Trophoblast cell (in vitro differentiated cells and primary cell): ENCODE measurements at regions not wholly inside any gene's neighbourhood (a gene's known extent, or its start where the extent isn't known, plus 50 kb on each side); places are given as distances from the start of the nearest gene placed in this dataset.
A peak's percentile ranks its signal among the peaks of the same experiment; 100 is the strongest.
"Not testable (repeated sequence)": the region's sequence is repeated elsewhere in the genome, so short reads cannot be mapped to it uniquely, and the experiment has no call there.

ENCODE experiments used
- DNase-seq, 2 donors: peaks; one replicate each; pipeline ENCODE4 v3.0.0-alpha.2; 2016
- H2AFZ ChIP-seq: 2 replicates; pipeline ENCODE4 v1.6.1; 2013; ENCODE audit warnings: low read length, moderate library complexity, mild to moderate bottlenecking; ENCODE audit not compliant: insufficient read depth, poor library complexity
- H2AK5ac ChIP-seq: 2 replicates; pipeline ENCODE4 v1.6.1; 2013; ENCODE audit warnings: mild to moderate bottlenecking, low read length
- H2BK120ac ChIP-seq: 2 replicates; pipeline ENCODE4 v1.6.1; 2013; ENCODE audit warnings: low read length, mild to moderate bottlenecking, moderate library complexity; ENCODE audit not compliant: insufficient read depth, poor library complexity
- H2BK12ac ChIP-seq: 2 replicates; pipeline ENCODE4 v1.6.1; 2013; ENCODE audit warnings: mild to moderate bottlenecking, low read length, moderate library complexity
- H2BK5ac ChIP-seq: 2 replicates; pipeline ENCODE4 v1.6.1; 2013; ENCODE audit warnings: low read length, low read depth, moderate library complexity, mild to moderate bottlenecking; ENCODE audit not compliant: poor library complexity
- H3K14ac ChIP-seq: 2 replicates; pipeline ENCODE4 v1.6.1; 2013; ENCODE audit warnings: mild to moderate bottlenecking, low read length
- H3K18ac ChIP-seq: 2 replicates; pipeline ENCODE4 v1.6.1; 2013; ENCODE audit warnings: mild to moderate bottlenecking, low read length
- H3K23ac ChIP-seq: 2 replicates; pipeline ENCODE4 v1.6.1; 2013; ENCODE audit warnings: low read length
- H3K27ac ChIP-seq: 2 replicates; pipeline ENCODE4 v1.5.1; 2013; ENCODE audit warnings: low read depth, mild to moderate bottlenecking, inconsistent platforms, low read length, moderate library complexity
- H3K27me3 ChIP-seq: 2 replicates; pipeline ENCODE4 v1.6.1; 2013; ENCODE audit warnings: inconsistent platforms, mild to moderate bottlenecking, low read length, moderate library complexity; ENCODE audit not compliant: insufficient read depth
- H3K36me3 ChIP-seq, 2 experiments: 1 replicate in 1 of 2; 2 replicates in 1 of 2; pipeline ENCODE4 v1.6.1; 2013; ENCODE audit warnings: low read length in 2 of 2, mild to moderate bottlenecking in 2 of 2, moderate library complexity in 1 of 2; ENCODE audit not compliant: insufficient read depth in 2 of 2, control insufficient read depth in 1 of 2
- H3K4ac ChIP-seq: 2 replicates; pipeline ENCODE4 v1.6.1; 2013; ENCODE audit warnings: low read depth, mild to moderate bottlenecking, low read length, moderate library complexity
- H3K4me1 ChIP-seq, 2 experiments: 1 replicate in 1 of 2; 2 replicates in 1 of 2; pipeline ENCODE4 v1.6.1; 2013; ENCODE audit warnings: low read length in 2 of 2, mild to moderate bottlenecking in 2 of 2, moderate library complexity in 1 of 2; ENCODE audit not compliant: insufficient read depth in 2 of 2, control insufficient read depth in 1 of 2
- H3K4me2 ChIP-seq: 2 replicates; pipeline ENCODE4 v1.6.1; 2013; ENCODE audit warnings: inconsistent platforms, mild to moderate bottlenecking, low read length, moderate library complexity
- H3K4me3 ChIP-seq: 2 replicates; pipeline ENCODE4 v1.5.1; 2013; ENCODE audit warnings: mild to moderate bottlenecking, low read depth, low read length, inconsistent platforms
- H3K79me1 ChIP-seq: one replicate; pipeline ENCODE4 v1.6.1; 2013; ENCODE audit warnings: low read length
- H3K79me2 ChIP-seq: 2 replicates; pipeline ENCODE4 v1.6.1; 2013; ENCODE audit warnings: low read length, mild to moderate bottlenecking; ENCODE audit not compliant: control insufficient read depth, insufficient read depth, poor library complexity
- H3K9ac ChIP-seq: 2 replicates; pipeline ENCODE4 v1.6.1; 2013; ENCODE audit warnings: mild to moderate bottlenecking, low read length
- H3K9me3 ChIP-seq: 2 replicates; pipeline ENCODE4 v1.6.1; 2013; ENCODE audit warnings: low read depth, mild to moderate bottlenecking, control low read depth, inconsistent platforms, low read length; ENCODE audit not compliant: insufficient read depth
- H4K12ac ChIP-seq: 2 replicates; pipeline ENCODE4 v1.6.1; 2013; ENCODE audit warnings: low read depth, mild to moderate bottlenecking, low read length, moderate library complexity
- H4K8ac ChIP-seq: 2 replicates; pipeline ENCODE4 v1.6.1; 2013; ENCODE audit warnings: low read depth, mild to moderate bottlenecking, low read length, moderate library complexity
- H4K91ac ChIP-seq: one replicate; pipeline ENCODE4 v1.6.1; 2013; ENCODE audit warnings: low read depth, mild to moderate bottlenecking, low read length, moderate library complexity
- WGBS: extraction: QIAGEN DNeasy Blood & Tissue Kit; methylation state at CpG from one replicate; pipeline ENCODE4 v1.1.7; 2013; ENCODE audit warnings: missing lambda C conversion rate; ENCODE audit not compliant: insufficient read length, insufficient coverage; ENCODE audit errors: extremely low coverage; 5-methylcytosine and 5-hydroxymethylcytosine counted together

DNA sequence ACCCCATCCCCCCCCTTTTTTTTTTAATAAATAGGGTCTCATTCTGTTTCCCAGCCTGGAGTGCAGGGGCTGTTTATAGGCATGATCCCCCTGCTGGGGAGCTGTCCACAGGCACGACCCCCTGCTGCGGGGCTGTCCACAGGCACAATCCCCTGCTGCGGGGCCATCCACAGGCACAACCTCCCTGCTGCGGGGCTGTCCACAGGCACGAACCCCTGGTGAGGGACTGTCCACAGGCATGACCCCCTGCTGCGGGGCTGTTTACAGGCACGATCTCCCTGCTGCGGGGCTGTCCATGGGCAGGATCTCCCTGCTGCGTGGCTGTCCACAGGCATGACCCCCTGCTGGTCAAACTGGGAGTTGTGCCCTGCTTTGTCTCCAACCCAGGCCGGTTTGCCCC, 5290.1 kb upstream of the TPTE start:
- H3K9ac ChIP-seq, H3K27me3 ChIP-seq, DNase-seq, H2BK12ac ChIP-seq, H2BK5ac ChIP-seq, H3K4ac ChIP-seq, H3K79me1 ChIP-seq, H3K36me3 ChIP-seq, H3K23ac ChIP-seq, H2AFZ ChIP-seq, H3K79me2 ChIP-seq, H3K4me1 ChIP-seq, H3K18ac ChIP-seq, H4K91ac ChIP-seq, H4K8ac ChIP-seq, H3K14ac ChIP-seq, H2AK5ac ChIP-seq, H3K27ac ChIP-seq, H2BK120ac ChIP-seq, H3K4me2 ChIP-seq, H4K12ac ChIP-seq: not testable (repeated sequence)
- WGBS = no CpG with 5 or more reads among the region's 10 CpGs
- Histone ChIP-seq H3K4me3 (peak overlapping the region; percentile 18), H3K9me3 (peaks cover 16% of the 10 kb centered on the region)

DNA sequence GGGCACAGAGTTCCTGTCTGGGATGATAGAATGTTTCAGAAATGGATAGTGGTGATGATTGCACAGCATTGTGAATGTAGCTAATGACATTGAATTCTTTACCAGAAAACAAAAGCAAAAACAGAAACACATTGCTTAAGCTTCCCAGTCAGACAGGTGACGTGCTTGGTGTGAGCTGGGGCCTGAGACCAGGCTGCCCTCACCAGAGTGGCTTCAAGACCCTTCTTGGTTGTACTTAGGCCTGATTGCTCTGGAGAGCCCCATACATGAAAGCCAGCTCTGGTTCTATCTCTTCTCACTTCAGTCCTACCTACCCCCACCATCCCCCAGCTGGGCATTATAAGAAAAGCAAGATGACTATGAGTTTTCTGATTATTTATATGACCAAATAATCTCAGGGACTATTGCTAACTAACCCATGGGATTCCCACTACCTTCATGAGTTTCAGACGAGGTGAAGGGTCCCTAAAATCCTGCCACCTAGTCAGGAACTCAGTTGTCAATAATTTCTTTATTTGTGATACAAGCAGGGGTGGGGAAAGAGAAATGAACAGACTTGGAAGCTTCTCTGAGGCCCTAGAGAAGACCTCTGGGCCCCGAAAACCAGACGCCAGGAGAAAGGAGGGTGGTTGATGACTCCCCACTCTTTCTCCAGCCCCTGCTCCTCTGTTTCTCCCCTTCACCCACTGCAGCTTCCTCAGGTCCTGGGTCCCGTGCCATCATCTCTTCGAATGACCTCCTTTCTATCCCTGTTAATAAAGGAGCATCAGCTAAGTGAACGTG, 5289.0 kb upstream of the TPTE start:
- no CpG with 5 or more reads among the region's 7 CpGs for whole genome bisulfite sequencing
- not testable (repeated sequence) for H3K4me2 ChIP-seq

DNA sequence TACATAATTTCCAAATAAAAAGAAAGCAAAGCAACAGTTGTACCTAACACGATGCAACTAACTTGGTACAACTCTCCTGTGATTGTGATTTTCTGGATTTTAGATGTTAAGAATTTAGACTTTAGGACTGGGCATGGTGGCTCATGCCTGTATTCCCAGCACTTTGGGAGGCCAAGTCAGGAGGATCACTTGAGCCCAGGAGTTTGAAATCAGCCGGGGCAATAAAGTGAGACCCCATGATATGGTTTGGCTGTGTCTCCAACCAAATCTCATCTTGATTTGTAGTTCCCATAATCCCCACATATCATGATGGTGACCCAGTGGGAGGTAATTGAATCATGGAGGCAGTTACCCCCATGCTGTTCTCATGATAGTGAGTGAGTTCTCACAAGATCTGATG, 5285.6 kb upstream of the TPTE start:
- H3K79me2 ChIP-seq, H3K4me1 ChIP-seq, H3K4ac ChIP-seq, H2BK12ac ChIP-seq, H3K4me3 ChIP-seq, H3K14ac ChIP-seq, H3K36me3 ChIP-seq, H4K91ac ChIP-seq, H3K18ac ChIP-seq, H2BK5ac ChIP-seq, H3K23ac ChIP-seq, H3K27me3 ChIP-seq, H3K4me2 ChIP-seq, H2BK120ac ChIP-seq, H2AK5ac ChIP-seq, DNase-seq, H4K8ac ChIP-seq, H2AFZ ChIP-seq, H4K12ac ChIP-seq, H3K27ac ChIP-seq, H3K79me1 ChIP-seq, H3K9ac ChIP-seq: not testable (repeated sequence)
- peaks cover 12% of the 10 kb centered on the region for H3K9me3 ChIP-seq
- WGBS = no CpG with 5 or more reads among the region's 2 CpGs

More for the DNA sequence above, 5289.0 kb upstream of the TPTE start:
- not testable (repeated sequence) for H3K27me3 ChIP-seq, H3K4me3 ChIP-seq, H2BK12ac ChIP-seq, H2BK120ac ChIP-seq, H3K4me1 ChIP-seq, DNase-seq, H3K18ac ChIP-seq, H4K12ac ChIP-seq, H3K14ac ChIP-seq, H3K36me3 ChIP-seq, H4K8ac ChIP-seq, H3K79me2 ChIP-seq, H3K27ac ChIP-seq, H2AFZ ChIP-seq, H4K91ac ChIP-seq, H3K79me1 ChIP-seq, H3K9ac ChIP-seq, H2AK5ac ChIP-seq, H3K23ac ChIP-seq, H3K4ac ChIP-seq, H2BK5ac ChIP-seq
- peaks cover 21% of the 10 kb centered on the region for H3K9me3 ChIP-seq

DNA sequence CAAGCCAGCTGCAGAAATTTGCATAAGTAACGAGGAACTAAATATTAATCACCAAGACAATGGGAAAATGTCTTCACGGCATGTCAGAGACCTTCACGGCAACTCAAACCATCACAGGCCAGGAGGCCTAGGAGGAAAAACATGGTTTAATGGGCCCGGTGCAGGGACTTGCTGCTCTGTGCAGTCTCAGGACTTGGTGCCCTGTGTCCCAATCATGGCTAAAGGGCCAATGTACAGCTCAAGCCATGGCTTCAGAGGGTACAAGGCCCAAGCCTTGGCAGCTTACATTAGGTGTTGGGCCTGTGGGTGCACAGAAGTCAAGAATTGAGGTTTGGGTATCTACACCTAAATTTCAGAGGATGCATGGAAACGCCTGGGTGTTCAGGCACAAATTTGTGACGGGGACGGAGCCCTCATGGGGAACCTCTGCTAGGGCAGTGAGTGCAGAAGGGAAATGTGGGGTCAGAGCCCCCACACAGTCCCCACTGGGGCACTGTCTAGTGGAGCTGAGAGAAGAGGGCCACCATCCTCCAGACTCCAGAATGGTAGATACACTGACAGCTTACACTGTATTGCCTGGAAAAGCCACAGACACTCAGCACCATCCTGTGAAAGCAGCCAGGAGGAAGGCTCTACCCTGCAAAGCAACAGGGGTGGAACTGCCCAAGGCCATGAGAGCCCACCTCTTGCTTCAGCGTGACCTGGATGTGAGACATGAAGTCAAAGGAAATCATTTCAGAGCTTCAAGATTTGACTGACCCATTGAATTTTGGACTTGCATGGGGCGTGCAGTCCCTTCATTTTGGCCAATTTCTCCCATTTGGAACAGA, 5284.3 kb upstream of the TPTE start:
- not testable (repeated sequence) for H3K27ac ChIP-seq, H3K4me2 ChIP-seq, DNase-seq, H4K12ac ChIP-seq, H3K18ac ChIP-seq, H3K27me3 ChIP-seq, H2BK5ac ChIP-seq, H3K79me1 ChIP-seq, H2AK5ac ChIP-seq, H3K9ac ChIP-seq, H3K36me3 ChIP-seq, H3K4me1 ChIP-seq, H4K8ac ChIP-seq, H3K14ac ChIP-seq, H3K9me3 ChIP-seq, H4K91ac ChIP-seq, H2BK120ac ChIP-seq, H3K23ac ChIP-seq, H3K79me2 ChIP-seq, H3K4ac ChIP-seq, H2BK12ac ChIP-seq, H2AFZ ChIP-seq
- no CpG with 5 or more reads among the region's 9 CpGs for WGBS
- H3K4me3 ChIP-seq = peak overlapping the region; percentile 50
